HuH-7 (cell line): ENCODE measurements at regions not wholly inside any gene's neighbourhood (a gene's known extent, or its start where the extent isn't known, plus 50 kb on each side); places are given as distances from the start of the nearest gene placed in this dataset.
A peak's percentile ranks its signal among the peaks of the same experiment; 100 is the strongest.
"Not testable (repeated sequence)": the region's sequence is repeated elsewhere in the genome, so short reads cannot be mapped to it uniquely, and the experiment has no call there.

Experiments
- DNase-seq: peaks from one replicate; pipeline ENCODE4 v3.0.0; 2011; ENCODE audit warnings: low spot score

DNA sequence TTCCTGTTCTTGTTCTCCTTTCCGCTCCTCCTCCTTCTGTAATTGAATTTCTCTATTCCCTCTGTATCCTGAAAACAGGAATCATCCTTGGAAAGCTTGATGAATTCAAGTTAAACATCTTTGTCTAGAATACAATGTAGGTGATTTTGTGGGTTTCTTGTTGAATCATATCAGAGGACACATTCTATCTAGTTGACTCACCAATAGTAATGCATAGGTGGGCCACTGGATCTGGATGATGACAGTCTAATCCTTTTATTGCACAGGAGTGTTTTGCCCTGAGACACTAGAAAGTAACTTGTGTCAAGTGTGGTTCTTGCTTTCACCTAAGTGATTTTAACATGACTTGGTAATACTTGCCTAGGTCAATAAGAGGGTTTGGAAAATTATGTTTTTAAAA is 164.3 kb downstream of the RFPL4B start:
- no peak for DNase-seq

DNA sequence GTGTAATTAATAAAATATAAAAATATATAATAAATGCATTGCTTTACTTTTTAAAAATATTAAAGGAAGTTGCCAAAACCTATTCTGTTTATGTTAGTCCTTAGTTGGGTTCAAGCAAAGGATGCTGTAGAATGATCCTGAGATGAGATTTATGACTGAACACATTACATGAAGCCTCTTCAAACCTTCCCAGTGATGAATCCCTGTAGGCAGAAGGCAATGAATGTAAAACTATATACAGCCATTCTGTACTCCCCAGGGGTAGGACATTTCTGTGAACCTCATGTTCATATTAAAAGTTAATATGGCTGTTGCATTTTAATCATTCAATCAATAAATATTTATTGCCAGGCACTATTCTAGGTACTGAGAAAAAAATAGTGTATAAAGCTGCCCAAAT is 166.0 kb downstream of the RFPL4B start:
- no peak for DNase-seq

DNA sequence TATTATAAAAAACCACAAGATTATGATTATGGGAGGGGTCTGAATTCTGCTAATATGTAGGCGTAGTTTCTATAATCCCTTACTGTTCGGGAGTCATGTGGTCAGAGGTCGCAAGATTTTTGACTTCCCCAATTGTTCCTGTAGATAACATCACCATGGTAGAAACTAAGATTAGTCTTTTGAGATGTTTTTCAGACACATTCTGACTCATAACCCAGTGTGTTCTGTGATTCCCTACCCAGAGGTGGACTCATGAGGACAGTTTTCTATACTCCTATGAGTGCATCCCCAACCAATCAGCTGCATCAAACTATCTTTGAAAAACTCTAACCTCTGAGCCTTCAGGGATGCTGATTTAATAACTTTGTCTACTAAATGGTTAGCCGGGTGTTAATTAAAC is 175.5 kb downstream of the RFPL4B start:
- DNase-seq: no peak

DNA sequence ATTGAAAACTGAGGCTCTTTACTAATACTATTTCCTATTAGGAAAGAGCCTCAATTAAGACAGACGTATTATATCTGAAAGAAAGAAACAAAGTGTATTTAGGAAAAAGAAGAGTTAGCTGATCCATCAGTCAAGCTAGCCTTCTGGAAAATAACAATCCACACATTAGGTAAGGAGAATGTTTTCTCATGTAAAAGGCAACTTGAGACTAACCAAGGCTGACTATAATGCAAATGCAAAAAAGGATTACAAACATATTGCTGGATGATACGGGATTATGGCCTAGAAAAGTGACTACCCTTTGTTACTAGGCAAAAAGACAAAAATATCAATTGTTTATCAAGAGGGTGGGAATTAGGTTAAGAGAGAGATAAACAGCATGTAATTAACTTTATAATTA is 176.9 kb downstream of the RFPL4B start:
- no peak for DNase-seq

DNA sequence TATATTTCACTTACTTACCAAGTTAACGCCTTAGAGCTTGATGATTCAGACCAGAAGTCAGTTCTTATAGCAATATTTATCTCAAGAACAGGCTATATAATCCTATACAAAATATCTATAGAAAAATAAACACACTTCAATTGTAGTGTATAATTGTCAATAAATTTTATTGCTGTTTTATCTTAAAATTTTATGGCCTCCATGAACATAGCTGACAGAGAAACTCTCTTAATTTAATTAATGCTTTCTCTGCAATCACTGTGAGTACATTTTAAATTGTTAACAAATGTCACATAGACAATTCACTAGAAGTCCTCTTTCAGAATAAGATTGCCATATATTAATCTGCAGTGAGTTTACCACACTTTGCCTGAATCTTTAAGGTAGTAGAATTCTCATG is 178.6 kb downstream of the RFPL4B start:
- no peak for DNase-seq

DNA sequence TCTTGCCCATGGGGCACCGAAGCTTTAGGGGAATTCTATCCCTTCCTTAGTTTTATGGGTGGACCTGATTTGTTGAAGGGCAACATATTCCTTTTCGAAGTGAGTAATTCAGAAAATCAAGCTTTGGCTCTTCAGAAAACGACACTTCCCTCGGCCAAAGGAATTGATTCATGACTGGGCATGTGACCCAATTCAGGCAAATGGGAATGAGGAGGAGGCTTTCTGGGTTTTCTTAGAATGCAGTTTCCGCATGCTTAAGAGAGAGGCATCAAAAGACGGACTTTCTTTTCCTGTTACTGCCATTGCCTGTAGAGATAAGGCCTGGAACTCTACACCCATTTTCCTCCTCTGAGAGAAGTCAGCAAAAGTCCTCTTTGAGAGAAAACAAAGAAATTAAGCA is 179.5 kb downstream of the RFPL4B start:
- DNase-seq: no peak

DNA sequence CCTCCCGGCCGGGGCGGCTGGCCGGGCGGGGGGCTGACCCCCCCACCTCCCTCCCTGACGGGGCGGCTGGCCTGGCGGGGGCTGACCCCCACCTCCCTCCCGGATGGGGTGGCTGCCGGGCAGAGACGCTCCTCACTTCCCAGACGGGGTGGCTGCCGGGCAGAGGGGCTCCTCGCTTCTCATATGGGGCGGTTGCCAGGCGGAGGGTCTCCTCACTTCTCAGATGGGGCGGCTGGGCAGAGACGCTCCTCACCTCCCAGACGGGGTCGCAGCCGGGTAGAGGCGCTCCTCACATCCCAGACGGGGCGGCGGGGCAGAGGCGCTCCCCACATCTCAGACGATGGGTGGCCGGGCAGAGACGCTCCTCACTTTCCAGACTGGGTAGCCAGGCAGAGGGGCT is 181.2 kb downstream of the RFPL4B start:
- DNase-seq: not testable (repeated sequence)

DNA sequence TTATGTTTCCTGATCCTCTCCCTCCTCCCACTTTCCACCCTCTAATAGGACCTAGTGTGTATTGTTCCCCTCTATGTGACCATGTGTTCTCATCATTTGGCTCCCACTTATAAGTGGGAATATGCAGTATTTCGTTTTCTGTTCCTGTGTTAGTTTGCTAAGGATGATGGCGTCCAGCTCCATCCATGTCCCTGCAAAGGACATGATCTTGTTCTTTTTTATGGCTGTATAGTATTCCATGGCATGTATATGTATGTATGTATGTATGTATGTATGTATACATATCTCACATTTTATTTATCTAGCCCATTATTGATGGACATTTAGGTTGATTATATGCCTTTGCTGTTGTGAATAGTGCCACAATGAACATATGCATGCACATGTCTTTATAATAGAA is 188.7 kb downstream of the RFPL4B start:
- no peak for DNase-seq

DNA sequence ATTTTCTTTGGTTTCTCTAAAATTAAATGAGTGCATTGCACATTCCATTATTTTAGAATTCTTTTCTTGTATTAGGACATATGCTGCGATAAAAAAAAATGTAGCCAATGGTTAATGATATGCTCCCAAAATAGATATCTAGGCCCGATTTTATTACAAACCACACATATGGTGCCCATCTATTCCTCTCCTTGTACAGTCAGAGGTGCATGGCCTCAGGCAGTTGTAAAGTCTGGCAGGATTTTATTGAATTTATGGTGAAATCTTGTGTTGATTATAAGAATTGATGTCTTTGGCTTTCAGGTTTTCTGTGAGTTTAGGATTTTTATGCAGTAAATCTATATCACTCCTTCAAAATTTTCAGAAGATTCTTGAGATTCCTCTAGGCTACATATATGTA is 192.2 kb downstream of the RFPL4B start:
- DNase-seq: no peak

DNA sequence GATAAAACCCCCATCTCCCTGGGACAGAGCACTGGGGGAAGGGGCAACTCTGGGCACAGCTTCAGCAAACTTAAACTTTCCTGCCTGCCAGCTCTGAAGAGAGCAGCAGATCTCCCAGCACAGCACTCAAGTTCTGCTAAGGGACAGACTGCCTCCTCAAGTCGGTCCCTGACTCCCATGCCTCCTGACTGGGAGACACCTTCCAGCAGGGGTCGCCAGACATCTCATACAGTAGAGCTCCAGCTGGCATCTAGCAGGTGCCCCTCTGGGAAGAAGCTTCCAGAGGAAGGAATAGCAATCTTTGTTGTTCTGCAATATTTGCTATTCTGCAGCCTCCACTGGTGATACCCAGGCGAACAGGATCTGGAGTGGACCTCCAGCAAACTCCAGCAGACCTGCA is 194.7 kb downstream of the RFPL4B start:
- not testable (repeated sequence) for DNase-seq

DNA sequence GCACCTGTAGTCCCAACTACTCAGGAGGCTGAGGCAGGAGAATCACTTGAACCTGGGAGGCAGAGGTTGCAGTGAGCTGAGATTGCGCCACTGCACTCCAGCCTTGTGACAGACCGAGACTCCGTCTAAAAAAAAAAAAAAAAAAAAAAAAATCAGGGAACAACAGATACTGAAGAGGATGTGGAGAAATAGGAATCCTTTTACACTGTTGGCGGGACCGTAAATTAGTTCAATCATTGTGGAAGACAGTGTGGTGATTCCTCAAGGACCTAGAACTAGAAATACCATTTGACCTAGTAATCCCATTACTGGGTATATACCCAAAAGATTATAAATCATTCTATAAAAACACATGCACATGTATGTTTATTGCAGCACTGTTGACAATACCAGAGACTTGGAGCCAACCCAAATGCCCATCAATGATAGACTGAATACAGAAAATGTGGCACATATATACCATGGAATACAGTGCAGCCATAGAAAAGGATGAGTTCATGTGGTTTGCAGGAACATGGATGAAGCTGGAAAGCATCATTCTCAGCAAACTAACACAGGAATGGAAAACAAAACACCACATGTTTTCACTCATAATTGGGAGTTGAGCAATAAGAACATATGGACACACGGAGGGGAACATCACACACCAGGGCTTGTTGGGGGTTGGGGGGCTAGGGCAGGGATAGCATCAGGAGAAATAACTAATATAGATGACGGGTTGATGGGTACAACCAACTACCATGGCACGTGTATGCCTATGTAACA is 200.4 kb downstream of the RFPL4B start:
- not testable (repeated sequence) for DNase-seq

DNA sequence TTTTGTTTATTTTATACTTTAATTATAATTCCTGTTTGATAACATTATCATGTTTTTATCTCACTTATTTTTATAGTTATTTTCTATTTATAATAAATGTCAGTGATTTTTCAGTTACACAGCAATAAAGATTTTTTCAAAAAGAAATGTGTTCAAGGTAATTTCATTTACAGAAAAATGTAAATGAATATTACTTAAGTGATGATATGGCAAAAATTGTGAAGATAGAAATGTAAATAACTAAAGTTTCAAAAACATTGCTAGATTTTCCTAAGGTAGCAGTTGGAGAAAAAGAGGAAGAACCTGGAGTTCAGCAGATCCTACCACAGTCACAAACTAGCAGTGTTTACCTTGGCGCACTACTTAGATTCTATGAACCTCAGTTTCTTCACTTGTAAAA is 202.6 kb downstream of the RFPL4B start:
- DNase-seq: no peak

DNA sequence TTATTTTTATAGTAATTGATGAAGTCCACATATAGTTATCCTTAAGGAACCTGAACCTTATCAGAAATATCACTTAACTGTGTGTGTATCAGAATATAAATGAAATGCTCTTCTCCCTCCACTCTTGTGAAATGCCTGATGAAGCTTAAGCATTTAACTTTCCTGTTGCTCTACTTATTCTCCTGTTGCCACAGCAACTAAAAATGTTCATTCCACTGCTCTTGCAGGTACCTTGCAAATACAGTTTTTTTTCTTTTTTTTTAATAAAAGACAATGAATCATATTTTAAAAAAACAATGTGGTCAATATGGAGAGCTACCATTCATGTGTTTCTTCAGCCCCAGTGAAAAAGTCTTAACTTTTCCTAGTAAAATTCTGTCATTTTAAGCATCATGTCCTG is 210.3 kb downstream of the RFPL4B start:
- no peak for DNase-seq

DNA sequence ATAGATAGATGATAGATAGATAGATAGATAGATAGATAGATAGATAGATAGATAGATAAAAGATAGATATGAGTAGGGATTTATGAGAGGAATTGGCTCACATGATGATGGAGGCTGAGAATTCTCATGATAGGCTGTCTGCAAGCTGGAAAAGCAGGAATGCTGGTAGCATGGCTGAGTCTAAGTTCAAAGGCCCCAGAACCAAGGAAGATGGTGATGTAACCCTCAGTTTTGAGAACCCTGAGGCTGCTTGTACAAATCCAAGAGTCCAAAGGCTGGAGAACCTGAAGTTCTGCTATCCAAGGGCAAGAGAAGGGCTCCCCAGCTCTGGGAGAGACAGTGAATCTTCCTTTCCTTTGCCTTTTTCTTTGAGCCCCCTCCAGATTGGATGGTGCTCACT is 210.8 kb downstream of the RFPL4B start:
- no peak for DNase-seq

DNA sequence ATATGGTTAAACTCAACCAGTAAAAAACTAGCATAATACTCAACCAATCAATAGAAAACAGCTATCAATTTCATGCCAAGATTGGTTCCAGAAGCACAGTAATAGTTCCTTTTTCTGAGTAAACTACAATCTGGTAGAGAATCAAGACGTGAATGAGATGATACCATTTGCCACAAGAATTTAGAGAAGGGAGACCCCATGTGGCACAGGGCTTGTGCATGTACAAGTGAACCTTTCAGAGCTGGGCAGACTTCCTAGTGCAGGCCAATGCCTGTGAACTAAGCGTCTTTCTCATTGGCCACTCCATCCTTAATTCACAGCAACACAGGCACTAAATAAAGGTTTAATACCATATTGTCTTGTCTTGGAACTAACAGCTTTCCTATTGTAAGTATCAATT is 213.5 kb downstream of the RFPL4B start:
- no peak for DNase-seq

DNA sequence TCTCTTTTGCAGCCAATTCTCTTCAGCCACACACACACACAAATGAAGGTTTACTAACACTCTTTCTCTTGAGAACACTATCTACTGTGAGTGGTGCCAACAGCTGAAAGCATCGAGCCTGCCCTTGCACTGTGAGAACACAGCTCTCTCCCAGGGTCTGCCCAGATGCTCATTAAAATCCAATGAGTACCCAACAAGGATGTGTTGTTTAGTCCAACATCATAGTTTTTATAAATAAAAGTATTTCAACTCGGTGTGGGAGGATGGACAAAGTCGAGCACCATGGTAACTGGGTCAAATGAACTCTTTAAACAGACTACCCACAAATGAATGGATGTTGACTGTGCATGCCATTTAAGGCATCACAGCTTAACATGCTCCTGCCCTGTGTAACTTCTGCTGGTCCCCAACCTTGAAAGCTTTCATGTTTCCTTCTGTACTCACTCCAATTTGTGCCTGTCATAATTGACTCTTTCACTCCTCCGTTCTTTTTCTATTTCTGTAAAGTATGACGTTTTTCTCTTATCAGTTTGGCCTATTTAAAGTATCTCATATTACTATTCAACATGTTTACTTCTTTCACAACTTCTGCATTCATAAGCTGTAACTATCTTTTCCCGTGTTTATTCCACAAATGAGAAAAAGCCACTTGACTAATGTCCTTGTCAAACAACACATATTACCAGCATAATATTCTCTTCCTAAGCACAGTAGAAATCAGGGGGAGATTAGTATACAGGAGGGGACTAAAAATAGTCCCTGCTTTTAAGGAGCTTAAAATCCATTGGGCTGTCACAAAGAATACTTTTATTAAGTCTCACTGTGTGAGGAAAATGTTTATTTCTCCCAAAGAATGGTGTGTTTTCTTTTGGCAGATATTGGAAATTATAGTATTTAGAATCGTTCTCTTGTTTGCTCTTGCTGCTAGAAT is 215.4 kb downstream of the RFPL4B start:
- DNase-seq: no peak

DNA sequence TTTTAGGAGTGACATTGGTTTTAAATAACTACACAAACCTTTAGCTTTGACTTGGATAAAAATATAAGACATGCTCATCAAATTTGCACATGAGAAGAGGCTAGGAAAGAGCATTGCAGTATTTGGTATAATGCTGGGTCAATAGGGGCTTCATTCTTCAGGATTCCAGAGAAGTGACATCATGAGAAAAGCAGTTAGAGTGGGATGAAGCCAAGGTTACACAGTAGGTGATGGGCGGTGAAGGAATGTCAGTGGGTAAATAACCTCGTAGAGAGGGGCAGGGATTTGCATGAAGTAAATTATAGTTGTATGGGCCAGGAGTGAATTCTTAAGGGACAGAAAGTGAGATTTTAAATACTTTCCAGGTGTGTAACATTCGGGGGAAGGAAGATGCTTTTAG is 216.2 kb downstream of the RFPL4B start:
- peak; percentile 13 for DNase-seq

DNA sequence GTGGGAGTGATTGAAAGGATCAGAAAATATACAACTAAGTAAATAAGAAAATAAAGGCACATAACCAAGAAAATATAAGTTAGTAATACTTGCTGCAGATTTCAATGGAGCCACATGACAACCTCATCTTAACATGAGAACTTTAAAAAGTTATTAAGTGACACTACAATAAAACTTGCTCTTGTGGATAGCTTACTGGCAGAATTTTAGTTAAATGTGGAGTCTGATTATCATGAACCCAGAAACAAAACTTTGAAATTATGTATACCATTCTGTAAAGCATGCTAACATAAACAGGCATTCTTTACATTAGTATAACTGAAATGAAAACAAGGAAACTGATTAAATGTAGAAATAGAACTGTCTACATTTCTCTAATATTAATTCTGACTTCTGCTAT is 220.9 kb downstream of the RFPL4B start:
- DNase-seq: no peak

DNA sequence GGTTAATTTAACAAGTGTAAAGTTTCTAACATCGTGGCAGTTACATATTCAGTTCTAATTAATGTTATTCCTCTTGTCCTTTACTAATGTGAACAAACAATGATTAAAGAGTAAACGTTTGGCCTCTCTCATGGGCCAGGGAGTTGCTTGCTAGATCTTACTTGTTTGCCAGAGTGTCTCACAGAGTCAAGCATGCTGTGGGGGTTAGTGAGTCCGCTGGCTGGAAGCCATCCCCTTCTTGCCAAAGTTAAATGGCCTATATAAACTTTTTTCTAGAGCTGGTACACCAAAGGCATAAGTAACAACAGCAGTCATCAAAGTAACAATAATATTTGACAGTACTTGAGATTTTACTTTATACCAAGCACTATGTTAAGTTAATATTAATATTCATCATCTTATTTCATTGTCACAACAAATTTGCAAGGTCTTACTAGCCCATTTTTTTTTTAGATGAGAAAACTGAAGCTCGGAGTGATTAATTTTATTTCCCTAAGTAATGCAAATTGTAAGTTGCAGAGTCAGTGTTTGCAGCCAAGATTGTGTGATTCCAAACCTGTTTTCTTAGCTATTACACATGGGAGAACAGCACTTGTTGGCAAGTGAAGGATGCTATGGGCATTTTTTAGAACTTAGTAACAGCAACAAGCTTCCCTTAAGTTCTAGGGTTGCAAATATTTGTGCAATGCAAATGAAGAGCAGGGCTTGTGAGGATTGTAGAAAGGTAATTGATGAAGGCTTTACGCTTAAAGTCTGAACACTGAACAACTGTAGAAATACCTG is 224.5 kb downstream of the RFPL4B start:
- no peak for DNase-seq

DNA sequence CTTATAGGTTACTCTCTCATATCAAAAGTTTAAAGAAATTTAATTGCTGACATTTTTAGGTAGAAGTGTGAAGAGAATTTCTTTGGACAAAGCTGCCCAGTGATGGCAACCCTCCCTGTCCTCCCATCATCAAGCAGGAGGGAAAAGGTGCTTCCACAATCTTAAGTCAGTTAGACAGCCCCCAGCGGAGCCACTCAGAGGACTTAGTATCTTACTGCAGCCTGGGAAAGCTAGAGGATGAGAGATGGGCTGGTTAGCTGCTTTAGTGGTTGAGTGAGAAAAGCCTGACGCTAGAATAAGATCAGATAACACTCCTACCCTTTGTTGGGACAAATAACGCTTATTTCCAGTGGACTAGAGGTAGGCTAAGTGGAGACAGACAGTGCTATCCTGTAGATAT is 227.1 kb downstream of the RFPL4B start:
- no peak for DNase-seq

DNA sequence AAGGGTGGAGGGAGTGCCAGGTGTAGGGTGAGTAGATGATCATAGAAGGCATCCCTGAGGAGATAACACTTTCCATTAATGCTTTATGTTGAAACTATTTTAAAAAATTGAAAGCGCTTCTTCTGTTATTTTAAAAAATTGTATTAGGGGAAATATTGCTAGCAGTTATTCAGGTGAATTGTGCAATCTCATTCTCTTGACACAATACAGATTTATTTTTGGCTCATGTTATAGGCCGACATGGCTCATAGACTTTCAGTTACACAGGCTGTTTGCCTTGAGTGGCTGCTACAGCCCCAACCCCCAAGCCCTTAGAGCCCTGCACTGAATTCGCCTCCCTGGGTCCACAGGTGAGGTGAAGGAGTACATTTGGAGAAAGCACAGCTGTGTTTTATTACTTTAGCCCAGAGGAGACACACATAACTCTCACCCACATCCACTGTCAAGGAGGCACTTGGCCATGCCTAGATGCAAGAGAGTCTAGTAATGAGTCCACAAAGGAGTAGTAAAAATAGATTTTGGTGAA is 228.2 kb downstream of the RFPL4B start:
- no peak for DNase-seq

DNA sequence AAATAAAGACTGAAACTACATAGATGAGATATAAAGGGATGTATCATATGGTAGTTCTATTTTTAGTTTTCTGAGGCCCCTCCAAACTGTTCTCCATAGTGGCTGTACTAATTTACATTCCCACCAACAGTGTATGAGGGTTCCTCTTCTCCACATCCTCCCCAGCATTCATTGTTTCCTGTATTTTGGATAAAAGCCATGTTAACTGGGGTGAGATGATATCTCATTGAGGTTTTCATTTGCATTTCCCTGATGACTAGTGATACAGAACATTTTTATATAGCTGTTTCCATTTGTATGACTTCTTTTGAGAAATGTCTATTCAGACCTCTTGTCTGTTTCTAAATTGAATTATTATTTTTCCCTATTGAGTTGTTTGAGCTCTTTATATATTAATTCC is 229.3 kb downstream of the RFPL4B start:
- no peak for DNase-seq
